BJ (cell line): ENCODE measurements at regions not wholly inside any gene's neighbourhood (a gene's known extent, or its start where the extent isn't known, plus 50 kb on each side); places are given as distances from the start of the nearest gene placed in this dataset.
"Not testable (repeated sequence)": the region's sequence is repeated elsewhere in the genome, so short reads cannot be mapped to it uniquely, and the experiment has no call there.

ENCODE experiments used
- CTCF ChIA-PET: fragments of 350-600 bp; formaldehyde crosslinking; extraction: SDS; loops from one replicate; lab custom pipeline; 2021; ENCODE audit warnings: antibody characterized with exemption, inconsistent platforms; lab: Yijun Ruan, JAX
- POLR2A ChIA-PET: fragments of 300-600 bp; sonication (Branson Sonifier 250); formaldehyde crosslinking; extraction: SDS; loops from one replicate; lab custom pipeline; 2021; ENCODE audit warnings: antibody characterized with exemption; lab: Charles Lee
- DNase-seq: peaks from one replicate; pipeline ENCODE4 v3.0.0-alpha.2; 2011; ENCODE audit warnings: low read depth
- H3K27me3 ChIP-seq: 2 replicates; pipeline ENCODE4 v1.6.0; 2011; ENCODE audit warnings: low read length; ENCODE audit not compliant: control insufficient read depth, insufficient read depth
- H3K36me3 ChIP-seq: 2 replicates; pipeline ENCODE4 v1.5.1; 2011; ENCODE audit warnings: low read length; ENCODE audit not compliant: control insufficient read depth, insufficient read depth
- H3K4me3 ChIP-seq: 2 replicates; pipeline ENCODE4 v1.5.1; 2011; ENCODE audit warnings: low read depth, mild to moderate bottlenecking, control low read depth, low read length

DNA sequence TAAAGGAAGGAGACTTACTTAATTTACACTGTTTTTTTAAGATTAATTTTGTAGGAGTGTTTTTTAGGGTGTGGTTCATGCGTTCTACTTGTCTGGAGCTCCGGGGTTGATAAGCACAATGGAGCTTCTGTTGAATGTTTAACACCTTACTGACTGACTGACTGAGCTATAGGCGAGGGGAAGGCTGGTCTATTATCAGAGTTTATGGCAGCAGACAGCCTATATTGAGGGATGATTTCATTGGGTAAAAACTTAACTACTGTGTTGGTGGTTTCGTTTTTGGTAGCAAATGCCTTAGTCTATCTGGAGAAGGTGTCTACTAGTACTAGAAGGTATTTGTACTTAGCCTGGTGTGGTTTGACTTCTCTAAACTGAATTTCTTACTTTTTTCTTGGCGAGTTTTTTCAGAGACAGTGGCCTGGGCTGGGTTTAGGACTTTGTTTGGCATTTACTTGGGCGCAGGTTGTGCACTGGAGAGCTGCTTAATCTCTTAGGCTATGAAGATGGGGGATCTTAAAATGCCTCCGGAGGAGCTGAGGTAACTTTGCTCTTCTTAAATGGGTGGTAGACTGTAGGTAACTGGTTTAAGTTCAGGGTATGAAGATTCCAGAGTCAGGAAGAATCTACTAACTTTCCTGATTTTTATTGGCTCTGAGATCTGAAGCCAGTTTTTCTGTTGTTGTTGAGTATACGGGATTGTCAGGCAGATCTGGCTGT is 130.2 kb downstream of the ART5 start:
- POLR2A ChIA-PET, DNase-seq, CTCF ChIA-PET: not testable (repeated sequence)

GRCh38 chr11:3509563-3509962 is 130.6 kb upstream of the ZNF195 start:
- DNase-seq, H3K27me3 ChIP-seq, POLR2A ChIA-PET, H3K36me3 ChIP-seq, CTCF ChIA-PET, H3K4me3 ChIP-seq: not testable (repeated sequence)

More for the DNA sequence above, 130.2 kb downstream of the ART5 start:
- H3K36me3 ChIP-seq, H3K27me3 ChIP-seq, H3K4me3 ChIP-seq: not testable (repeated sequence)

DNA sequence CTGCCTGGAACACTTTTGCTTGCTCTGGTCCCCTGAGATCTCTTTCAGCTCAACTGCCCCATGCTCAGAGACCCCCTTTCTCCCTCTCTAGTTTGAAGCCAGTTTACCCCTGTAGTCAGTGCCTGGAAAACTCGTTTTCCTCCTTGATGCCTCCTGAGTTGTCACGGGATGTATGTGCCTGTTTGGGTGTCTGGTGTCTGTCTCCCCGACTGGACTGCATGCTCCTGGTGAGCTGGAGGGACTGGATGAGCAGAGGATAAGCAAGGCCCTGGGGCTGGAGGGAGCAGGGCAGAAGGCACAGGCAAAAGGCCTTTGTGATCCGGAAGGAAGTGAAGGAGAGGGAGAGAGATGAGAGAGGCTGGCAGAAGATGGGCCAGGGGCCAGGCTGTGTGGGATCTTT is 120.3 kb upstream of the ZNF195 start:
- H3K4me3 ChIP-seq, DNase-seq, H3K36me3 ChIP-seq, H3K27me3 ChIP-seq, POLR2A ChIA-PET: not testable (repeated sequence)
- CTCF ChIA-PET = interaction anchor here (1.2 kb wide), 1 partner anchor 23 kb away, joined by 3 read pairs; no protein-coding TSS in a partner anchor

- H3K27me3 ChIP-seq, CTCF ChIA-PET, DNase-seq, H3K4me3 ChIP-seq, POLR2A ChIA-PET, H3K36me3 ChIP-seq: not testable (repeated sequence)
Observed at GRCh38 chr11:3498356-3498755, 119.4 kb upstream of the ZNF195 start.

DNA sequence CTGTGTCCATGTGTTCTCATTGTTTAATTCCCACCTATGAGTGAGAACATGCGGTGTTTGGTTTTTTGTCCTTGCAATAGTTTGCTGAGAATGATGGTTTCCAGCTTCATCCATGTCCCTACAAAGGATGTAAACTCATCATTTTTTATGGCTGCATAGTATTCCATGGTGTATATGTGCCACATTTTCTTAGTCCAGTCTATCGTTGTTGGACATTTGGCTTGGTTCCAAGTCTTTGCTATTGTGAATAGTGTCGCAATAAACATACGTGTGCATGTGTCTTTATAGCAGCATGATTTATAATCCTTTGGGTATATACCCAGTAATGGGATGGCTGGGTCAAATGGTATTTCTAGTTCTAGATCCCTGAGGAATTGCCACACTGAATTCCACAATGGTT is 114.2 kb upstream of the ZNF195 start:
- H3K4me3 ChIP-seq, POLR2A ChIA-PET, CTCF ChIA-PET, H3K27me3 ChIP-seq, DNase-seq, H3K36me3 ChIP-seq: not testable (repeated sequence)

DNA sequence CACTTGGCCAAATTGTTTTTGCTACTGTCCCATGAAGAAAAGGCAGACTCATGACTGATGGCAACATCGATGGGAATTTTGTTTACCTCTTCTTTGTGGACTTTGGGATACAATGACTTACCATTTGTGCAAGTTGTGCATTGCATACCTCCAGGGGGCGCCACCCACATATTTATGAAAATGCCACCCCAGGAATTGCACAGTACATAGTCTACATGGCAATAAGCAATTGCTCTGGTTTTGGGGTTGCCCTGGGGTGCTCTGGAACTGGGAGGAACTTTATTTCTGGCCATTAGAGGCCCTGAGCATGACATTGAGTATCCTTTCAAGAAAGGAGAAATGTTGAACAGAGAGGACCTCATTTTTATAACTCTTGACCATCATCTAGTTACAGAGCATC is 109.1 kb upstream of the ZNF195 start:
- H3K4me3 ChIP-seq, POLR2A ChIA-PET, DNase-seq, CTCF ChIA-PET, H3K36me3 ChIP-seq, H3K27me3 ChIP-seq: not testable (repeated sequence)

- H3K27me3 ChIP-seq, H3K36me3 ChIP-seq, CTCF ChIA-PET, POLR2A ChIA-PET, H3K4me3 ChIP-seq, DNase-seq: not testable (repeated sequence)
Observed at GRCh38 chr11:3485737-3486136, 106.8 kb upstream of the ZNF195 start.

DNA sequence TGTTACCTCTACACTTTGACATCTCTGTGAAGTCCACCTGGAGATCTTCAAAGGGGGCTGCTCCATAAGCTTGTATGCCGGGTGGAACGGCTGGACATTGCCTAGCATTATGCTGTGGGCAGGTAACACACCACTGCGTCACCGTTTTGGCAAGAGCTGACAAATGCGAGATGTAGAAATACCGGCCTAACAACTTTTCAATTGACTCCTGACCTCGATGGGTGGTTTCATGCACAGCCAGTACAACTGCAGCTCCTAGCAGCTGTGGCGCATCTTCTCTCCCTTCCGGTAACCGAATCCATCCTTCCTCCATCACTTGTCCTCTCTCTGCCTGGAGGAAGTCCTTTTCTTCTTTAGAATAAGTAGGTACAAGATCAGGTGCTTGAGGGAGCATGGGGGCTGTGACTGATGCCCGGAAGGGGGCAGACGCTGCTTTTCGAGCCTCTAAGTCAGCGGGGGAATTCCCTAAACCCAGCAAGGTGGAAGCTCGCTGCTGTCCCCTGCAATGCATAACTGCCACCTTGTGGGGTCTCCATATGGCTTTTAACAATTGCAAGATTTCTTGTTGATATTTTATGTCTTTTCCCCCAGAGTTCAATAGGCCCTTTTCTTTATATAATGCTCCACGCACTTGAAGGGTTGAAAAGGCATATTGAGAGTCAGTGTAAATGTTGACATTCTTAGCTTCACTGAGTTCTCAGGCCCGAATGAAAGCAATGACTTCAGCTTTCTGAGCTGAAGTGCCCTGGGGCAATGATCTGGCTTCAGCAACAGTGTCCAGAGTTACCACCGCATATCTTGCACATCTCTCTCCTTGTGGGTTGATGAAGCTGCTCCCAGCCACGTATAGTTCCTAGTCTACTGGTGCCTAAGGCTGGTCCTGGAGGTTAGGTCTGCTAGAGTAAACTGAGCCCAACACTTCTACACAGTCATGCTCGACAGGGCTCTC is 98.3 kb upstream of the ZNF195 start:
- H3K27me3 ChIP-seq, H3K36me3 ChIP-seq, DNase-seq, H3K4me3 ChIP-seq, POLR2A ChIA-PET: not testable (repeated sequence)
- CTCF ChIA-PET = interaction anchor here (1.3 to 1.6 kb wide), 2 partner anchors 22 to 132 kb away, joined by 3 to 4 read pairs; no protein-coding TSS in a partner anchor

GRCh38 chr11:3476084-3476936 is 97.4 kb upstream of the ZNF195 start:
- POLR2A ChIA-PET, H3K27me3 ChIP-seq, H3K4me3 ChIP-seq, H3K36me3 ChIP-seq, DNase-seq: not testable (repeated sequence)
- CTCF ChIA-PET = interaction anchor here (0.9 to 1.3 kb wide), 2 partner anchors 23 to 145 kb away, joined by 3 to 4 read pairs; no protein-coding TSS in a partner anchor

GRCh38 chr11:3468963-3469362 is 90.0 kb upstream of the ZNF195 start:
- CTCF ChIA-PET = not testable (repeated sequence)

DNA sequence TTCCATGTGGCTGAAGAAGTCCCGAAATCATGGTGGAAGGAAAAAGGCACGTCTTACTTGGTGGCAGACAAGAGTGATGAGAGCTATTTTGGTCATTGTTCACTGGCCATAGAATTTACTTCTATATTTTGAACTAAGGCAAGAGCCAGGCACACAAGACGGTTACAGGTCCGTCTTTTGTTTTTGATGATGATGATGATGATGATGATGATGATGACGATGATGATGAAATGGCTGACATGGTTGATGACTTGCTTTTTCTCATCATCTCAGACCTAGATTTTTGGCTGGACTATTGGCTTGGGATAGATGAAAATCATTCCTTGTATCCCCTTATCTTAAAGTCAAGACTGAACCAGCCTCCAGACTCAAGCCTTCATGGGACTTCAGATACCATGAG is 88.7 kb upstream of the ZNF195 start:
- H3K36me3 ChIP-seq, H3K27me3 ChIP-seq, POLR2A ChIA-PET, H3K4me3 ChIP-seq, DNase-seq, CTCF ChIA-PET: not testable (repeated sequence)

More at GRCh38 chr11:3468963-3469362, 90.0 kb upstream of the ZNF195 start:
- H3K4me3 ChIP-seq, POLR2A ChIA-PET, DNase-seq, H3K36me3 ChIP-seq, H3K27me3 ChIP-seq: not testable (repeated sequence)

DNA sequence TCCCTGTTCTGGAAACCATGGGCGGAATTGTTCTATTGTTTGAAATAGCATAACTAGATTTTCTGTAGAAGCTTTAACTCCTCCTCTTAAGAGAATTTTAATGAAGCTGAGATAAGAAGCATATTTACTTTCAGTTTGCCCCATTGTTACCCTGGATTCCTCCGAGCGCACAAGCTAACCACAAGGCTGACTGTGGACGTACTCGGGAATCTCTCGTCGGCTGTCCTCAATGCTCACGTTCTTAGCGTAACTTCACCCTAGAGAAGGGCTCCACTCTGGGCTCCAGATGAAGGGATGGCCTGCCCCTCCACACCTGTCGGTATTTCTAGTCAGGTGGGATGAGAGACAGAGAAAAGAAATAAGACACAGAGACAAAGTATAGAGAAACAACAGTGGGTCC is 76.7 kb upstream of the ZNF195 start:
- H3K27me3 ChIP-seq, H3K36me3 ChIP-seq, POLR2A ChIA-PET, H3K4me3 ChIP-seq, DNase-seq: not testable (repeated sequence)
- CTCF ChIA-PET = interaction anchor here (0.9 kb wide), 1 partner anchor 154 kb away, joined by 4 read pairs; no protein-coding TSS in a partner anchor
